HCT116 (cell line): ENCODE measurements at regions not wholly inside any gene's neighbourhood (a gene's known extent, or its start where the extent isn't known, plus 50 kb on each side); places are given as distances from the start of the nearest gene placed in this dataset.

Experiments
- ATF3 ChIP-seq: IDR thresholded peaks from 2 replicates; pipeline ENCODE4 v1.6.1; 2012
- CEBPB ChIP-seq: IDR thresholded peaks from 2 replicates; pipeline ENCODE4 v1.6.1; 2012; ENCODE audit warnings: low read depth
- CTCF ChIP-seq, 3 experiments: fragments of 200-600 bp in 1 of 3; sonication (generic) in 1 of 3; IDR thresholded peaks in 2 of 3; conservative IDR thresholded peaks in 1 of 3; 2 replicates each; pipeline ENCODE4 v1.5.1; 2012 to 2017; ENCODE audit warnings: low read depth in 2 of 3, low read length in 2 of 3, antibody characterized with exemption in 1 of 3, borderline replicate concordance in 1 of 3, control low read depth in 1 of 3, mild to moderate bottlenecking in 1 of 3, mixed read lengths in 1 of 3, mixed run types in 1 of 3, moderate library complexity in 1 of 3; ENCODE audit not compliant: insufficient read depth in 1 of 3
- EZH2 ChIP-seq: fragments of 200-600 bp; sonication (generic); IDR thresholded peaks from 2 replicates; pipeline ENCODE4 v1.6.1; 2017; ENCODE audit warnings: antibody characterized with exemption, mixed run types
- EZH2phosphoT487 ChIP-seq: fragments of 200-600 bp; IDR thresholded peaks from 2 replicates; pipeline ENCODE4 v1.6.1; 2018; ENCODE audit warnings: antibody characterized with exemption, borderline replicate concordance
- POLR2A ChIP-seq: IDR thresholded peaks from 2 replicates; pipeline ENCODE4 v1.7.0; 2011; ENCODE audit warnings: borderline replicate concordance; ENCODE audit not compliant: insufficient read depth, insufficient read length; ENCODE audit errors: extremely low read depth
- POLR2AphosphoS5 ChIP-seq: IDR thresholded peaks from 2 replicates; pipeline ENCODE4 v1.6.1; 2011; ENCODE audit warnings: mild to moderate bottlenecking, low read depth, low read length, moderate library complexity
- RAD21 ChIP-seq: IDR thresholded peaks from 2 replicates; pipeline ENCODE4 v1.6.1; 2012; ENCODE audit warnings: low read depth, mild to moderate bottlenecking
- SIN3A ChIP-seq: IDR thresholded peaks from 2 replicates; pipeline ENCODE4 v1.6.1; 2012; ENCODE audit warnings: low read depth
- SRF ChIP-seq: IDR thresholded peaks from 2 replicates; pipeline ENCODE4 v1.6.1; 2012; ENCODE audit warnings: low read depth
- ZFX ChIP-seq: fragments of 450-650 bp; IDR thresholded peaks from 2 replicates; pipeline ENCODE4 v1.6.1; 2017
- ZNF274 ChIP-seq: fragments of 200-500 bp; sonication (Bioruptor generic); IDR thresholded peaks from 2 replicates; pipeline ENCODE4 v1.6.1; 2014; ENCODE audit warnings: mild to moderate bottlenecking, low read depth, low read length, inconsistent platforms
- TF ChIP-seq, protein P1 (sequence below): IDR thresholded peaks from 2 replicates; pipeline ENCODE4 v1.6.1; 2012; ENCODE audit warnings: low read depth

GRCh38 chr14:38038171-38038570 is 169.5 kb upstream of the SSTR1 start:
- TF ChIP-seq CTCF (IDR thresholded peaks at IDR 0.05 in 2 of 3, conservative IDR thresholded peaks at IDR 0.05 in 1 of 3; ENCODE audit: borderline replicate concordance in 1 of 3, insufficient read depth in 1 of 3, low read depth in 2 of 3, low read length in 2 of 3) (no peak), ATF3 (no peak), POLR2AphosphoS5 (no peak), SIN3A (no peak), EZH2phosphoT487 (no peak), EZH2 (no peak), ZNF274 (no peak), ZFX (no peak), RAD21 (no peak), SRF (no peak), POLR2A (no peak), CEBPB (no peak)
- TF ChIP-seq, protein P1, sequence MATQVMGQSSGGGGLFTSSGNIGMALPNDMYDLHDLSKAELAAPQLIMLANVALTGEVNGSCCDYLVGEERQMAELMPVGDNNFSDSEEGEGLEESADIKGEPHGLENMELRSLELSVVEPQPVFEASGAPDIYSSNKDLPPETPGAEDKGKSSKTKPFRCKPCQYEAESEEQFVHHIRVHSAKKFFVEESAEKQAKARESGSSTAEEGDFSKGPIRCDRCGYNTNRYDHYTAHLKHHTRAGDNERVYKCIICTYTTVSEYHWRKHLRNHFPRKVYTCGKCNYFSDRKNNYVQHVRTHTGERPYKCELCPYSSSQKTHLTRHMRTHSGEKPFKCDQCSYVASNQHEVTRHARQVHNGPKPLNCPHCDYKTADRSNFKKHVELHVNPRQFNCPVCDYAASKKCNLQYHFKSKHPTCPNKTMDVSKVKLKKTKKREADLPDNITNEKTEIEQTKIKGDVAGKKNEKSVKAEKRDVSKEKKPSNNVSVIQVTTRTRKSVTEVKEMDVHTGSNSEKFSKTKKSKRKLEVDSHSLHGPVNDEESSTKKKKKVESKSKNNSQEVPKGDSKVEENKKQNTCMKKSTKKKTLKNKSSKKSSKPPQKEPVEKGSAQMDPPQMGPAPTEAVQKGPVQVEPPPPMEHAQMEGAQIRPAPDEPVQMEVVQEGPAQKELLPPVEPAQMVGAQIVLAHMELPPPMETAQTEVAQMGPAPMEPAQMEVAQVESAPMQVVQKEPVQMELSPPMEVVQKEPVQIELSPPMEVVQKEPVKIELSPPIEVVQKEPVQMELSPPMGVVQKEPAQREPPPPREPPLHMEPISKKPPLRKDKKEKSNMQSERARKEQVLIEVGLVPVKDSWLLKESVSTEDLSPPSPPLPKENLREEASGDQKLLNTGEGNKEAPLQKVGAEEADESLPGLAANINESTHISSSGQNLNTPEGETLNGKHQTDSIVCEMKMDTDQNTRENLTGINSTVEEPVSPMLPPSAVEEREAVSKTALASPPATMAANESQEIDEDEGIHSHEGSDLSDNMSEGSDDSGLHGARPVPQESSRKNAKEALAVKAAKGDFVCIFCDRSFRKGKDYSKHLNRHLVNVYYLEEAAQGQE = no peak
